ENCODE measurements at regions not wholly inside any gene's neighbourhood (a gene's known extent, or its start where the extent isn't known, plus 50 kb on each side); places are given as distances from the start of the nearest gene placed in this dataset.
"Not testable (repeated sequence)": the region's sequence is repeated elsewhere in the genome, so short reads cannot be mapped to it uniquely, and the experiment has no call there.

DNA sequence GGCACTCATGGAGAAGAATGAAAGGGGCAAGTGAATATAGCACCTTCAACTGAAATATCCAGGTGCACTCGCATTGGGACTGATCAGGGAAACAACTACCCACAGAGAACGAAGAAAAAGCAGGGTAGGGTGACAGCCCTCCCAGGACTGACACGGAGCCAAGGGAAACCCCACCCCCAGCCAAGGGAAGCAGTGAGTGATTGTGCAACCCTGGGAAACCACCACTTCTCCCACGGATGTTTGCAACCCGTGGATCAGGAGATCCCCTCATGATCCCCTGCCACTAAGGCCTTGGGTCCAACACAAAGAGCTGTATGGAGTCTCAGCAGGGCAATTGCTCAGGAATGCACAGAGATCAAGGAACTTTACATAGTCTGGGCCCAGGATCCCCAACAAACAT is 158.5 kb upstream of the HCCS start:
- peak in 1 of 2 donors; percentile 13 for DNase-seq (ENCODE audit: low read depth in 2 of 2)

DNA sequence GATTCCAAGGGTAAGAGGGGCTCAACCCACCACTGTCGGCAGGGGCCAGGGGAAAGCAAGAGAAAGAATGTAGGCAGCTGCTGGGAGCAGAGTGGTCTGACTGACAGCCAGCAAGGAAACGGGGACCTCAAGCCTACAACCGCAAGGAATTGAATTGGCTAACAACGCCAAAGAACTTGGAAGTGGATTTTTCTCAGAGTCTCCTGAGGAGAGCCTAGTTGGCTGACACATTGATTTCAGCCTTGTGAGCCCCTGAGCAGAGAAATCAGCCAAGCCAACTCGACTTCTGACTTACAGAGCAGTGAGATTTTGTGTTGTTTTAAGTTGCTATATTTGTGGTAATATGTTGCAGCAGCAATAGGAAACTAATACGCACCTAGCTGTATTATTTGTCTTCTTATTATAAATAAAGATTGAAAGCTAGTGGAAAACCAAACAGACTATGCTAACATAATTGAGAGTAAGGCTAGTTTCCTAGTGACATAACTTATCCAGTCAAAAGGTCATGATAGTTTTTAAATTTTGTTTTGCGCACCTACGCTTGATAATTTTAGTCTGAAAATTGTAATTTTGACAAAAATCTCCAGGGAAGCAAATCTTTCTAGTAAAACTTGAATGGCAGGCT is 145.8 kb upstream of the HCCS start:
- no peak for DNase-seq (ENCODE audit: low read depth in 2 of 2)

DNA sequence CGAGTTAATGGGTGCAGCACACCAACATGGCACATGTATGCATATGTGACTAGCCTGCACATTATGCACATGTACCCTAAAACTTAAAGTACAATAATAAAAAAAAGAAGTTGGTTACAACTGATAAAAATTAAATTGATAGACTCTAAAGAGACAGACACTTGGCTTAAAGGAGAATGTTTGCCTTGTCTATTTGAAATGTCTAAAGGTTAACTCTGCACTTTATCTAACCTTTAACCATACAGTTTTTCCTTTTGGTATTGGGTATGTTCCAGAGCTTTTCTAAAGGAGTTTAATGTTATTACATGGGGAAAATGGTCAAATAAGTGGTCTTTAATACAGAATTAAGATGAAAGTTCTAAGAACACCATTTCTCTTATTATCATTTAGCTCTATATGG is 145.1 kb upstream of the HCCS start:
- no peak for DNase-seq (ENCODE audit: low read depth in 2 of 2)

DNA sequence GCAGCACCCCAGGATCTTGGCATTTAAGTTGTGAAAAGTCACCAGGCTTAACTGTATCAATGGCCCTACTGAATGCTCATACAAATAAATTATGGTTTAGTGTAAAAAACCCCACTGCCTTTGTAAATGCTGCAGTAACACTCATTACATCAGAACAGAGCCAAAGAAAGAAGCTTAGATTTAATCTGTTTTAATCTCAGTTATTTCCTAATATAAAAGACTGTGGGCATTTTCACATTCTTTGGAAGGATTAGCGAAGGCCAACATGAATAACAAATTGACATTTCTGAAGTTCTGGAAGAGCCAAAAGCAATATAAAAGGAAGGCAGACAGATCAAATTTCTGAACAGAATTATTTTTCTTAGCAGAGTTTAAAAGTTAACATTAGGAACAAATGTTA is 140.0 kb upstream of the HCCS start:
- DNase-seq (ENCODE audit: low read depth in 2 of 2), result no peak

DNA sequence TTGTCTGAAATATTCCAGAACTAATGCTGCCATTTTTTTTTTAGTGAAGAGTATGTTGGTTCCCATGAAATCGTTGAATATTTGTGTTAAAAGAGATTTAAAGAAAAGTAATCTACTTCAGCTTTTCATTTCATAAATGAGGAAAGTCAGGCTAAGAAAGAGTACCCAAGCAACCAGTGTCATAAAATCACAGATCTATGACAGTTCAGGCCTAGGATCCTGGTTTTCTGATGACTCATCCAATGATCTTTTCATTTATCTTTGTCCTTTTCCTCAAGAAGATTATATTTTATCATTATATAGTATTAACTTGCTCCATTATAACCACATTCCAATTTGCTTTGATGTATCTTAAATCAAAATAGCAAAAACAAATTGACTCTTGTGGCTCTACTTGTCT is 139.4 kb upstream of the HCCS start:
- no peak for DNase-seq (ENCODE audit: low read depth in 2 of 2)

DNA sequence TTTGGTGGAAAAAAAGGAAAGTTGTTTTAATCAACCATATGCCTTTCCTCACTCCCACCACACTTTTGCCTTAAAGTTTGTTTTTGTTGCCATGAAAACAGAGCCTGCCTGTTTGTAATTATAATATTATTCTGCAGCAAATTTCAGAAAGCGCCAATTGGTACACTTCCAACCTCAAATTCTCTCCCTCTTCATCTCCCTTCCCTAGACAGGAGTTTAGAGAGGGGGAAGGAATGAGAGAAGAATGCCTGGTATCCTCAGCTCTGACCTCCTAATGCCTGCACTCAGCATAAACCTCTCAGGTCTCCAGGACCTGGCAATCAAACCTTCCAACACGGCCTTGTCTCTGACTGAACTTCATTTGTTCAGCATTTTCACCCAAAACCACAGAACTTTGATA is 138.4 kb upstream of the HCCS start:
- no peak for DNase-seq (ENCODE audit: low read depth in 2 of 2)

DNA sequence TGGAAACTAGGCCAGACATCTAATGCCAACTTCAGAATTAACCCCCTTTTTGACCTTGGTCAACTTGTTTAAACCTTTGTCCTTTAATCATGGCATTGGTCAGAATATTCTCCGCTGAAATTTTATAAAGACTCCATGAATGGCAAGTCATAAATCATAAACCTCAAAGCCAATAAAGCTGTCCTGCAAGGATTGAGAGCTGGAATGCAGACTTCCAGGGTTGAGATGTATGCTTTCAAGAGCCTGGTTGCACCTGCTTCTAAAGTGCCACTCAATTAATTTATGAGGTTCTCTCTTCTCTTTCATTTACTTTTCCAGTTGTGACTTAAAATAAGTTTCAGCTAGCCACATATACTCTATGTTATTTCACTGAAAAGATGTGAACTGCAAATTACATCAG is 136.2 kb upstream of the HCCS start:
- DNase-seq (ENCODE audit: low read depth in 2 of 2), result no peak

DNA sequence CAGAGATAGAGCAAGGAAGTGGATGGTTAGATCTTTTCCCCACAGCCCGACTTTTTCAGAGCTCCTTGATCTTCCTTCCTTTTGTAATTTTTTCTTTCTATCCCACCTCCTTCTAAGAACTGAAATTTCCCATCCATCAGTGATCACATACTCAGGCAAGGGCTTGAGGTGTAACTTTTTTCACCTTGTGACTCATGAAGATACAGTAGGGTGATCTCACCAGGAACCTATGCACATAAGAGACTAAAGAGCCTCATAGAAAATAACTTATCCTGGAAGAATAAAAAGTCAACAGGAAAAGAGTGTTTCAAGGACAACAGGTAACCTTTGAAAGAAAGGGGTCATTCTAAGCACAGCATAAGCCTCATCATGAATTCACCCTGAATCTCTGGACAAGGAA is 131.2 kb upstream of the HCCS start:
- DNase-seq (ENCODE audit: low read depth in 2 of 2), result no peak

DNA sequence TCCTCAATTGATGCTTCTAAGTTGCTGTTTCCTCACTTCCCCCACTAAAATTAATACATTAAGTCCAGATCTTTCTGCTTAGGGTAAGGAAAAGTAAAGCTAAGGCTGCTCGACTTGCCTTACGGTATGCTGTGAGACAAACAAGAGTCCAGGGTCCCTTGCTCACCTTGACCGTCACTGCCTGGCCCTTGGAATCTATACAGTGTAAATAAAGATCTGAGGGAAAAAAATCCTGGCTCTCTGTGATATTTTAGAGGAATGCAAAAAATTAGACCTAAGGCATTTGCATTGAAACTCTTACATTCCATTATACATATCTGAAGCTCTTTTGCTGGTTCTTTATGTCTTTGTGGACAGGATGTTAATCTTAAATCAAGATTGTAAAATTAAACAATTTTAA is 129.6 kb upstream of the HCCS start:
- no peak for DNase-seq (ENCODE audit: low read depth in 2 of 2)

DNA sequence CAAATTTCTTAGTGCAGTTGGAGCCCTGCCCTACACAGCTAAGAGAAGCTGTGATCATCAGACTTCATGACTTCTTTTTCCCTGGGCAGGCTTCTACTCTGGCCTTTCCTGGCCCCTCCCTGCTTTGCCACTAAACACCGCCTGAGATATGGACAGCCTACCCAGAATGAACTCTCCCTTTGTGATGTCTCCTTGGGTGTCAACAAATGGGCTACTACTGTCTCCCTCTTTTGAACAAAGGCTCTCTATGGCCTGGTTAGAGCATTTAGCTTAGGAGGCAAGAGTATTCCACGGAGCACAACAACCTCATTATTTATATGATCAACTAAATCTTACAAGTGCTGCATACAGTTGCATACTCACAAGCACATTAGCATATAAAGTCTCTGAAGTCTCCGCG is 127.6 kb upstream of the HCCS start:
- no peak for DNase-seq (ENCODE audit: low read depth in 2 of 2)

DNA sequence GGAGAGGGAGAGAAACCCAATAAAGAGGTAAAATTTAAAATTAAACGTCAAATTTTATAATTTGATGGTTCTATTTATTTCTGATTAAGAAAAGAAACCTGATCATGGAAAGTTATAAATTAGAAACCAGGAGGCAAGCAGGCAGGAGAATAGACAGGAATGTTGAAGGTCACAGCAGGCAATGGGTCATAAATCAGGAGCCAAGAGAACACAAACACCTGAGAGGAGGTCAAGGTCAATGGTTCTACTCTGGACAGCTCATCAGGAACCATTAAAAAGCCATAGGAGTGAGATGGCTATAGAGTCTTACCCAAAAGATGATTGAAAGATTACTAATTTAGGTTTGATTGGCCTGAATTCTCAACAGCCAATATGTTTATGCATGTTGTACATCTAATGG is 126.9 kb upstream of the HCCS start:
- no peak for DNase-seq (ENCODE audit: low read depth in 2 of 2)

DNA sequence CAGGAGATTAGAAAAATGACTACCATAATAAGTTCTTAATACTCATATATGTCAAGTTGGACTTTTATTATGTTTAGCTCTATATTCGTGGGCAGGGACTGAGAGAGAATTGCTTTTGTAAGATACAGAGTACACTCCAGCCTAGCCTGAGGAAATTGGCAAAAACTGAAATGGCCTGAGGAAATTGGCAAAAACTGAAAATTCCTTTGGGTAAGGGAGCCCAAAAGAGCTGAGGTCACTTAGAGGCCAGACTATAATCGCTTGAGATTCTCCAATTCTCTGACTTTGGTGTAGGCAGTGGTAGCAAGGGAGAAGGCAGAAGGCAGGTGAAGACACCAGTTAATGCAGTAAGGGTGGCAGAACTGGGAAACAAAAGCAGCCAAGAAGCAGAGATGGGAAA is 124.5 kb upstream of the HCCS start:
- no peak for DNase-seq (ENCODE audit: low read depth in 2 of 2)

DNA sequence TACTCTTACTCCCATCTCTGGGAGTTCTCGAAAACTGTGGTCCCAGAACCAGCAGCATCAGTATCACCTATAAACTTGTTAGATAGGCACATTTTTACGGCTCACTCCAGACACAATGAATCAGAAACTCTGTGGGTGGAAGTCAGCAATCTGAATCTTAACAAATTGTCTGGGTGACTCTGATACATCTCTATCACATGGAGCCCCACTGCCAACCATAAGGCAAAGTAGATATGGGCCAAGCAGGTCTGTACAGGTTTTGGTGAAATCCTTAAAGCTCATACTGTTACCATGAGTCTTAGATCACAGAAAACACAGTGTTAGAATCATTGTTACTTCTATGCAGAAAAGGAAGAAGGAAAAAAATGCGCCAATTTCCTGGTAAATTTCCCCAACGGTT is 122.5 kb upstream of the HCCS start:
- no peak for DNase-seq (ENCODE audit: low read depth in 2 of 2)

DNA sequence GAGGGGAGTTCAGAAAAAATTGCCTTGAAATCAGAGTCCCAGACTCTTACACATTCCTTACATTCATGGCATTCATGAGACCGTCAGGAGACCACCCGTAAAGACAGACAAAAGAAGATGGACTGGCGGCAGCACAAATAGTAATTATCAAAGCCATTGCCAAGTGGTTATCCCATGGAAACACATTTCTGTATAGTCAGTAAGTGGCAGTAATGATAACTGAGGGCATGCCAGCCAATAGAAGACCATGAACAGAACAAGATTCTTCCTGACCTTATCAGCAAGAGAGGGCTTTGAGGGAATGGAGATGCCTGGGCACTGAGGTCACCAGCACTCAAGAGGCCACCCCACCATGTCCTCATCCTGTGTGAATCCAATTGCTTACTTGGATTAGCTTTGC is 121.7 kb upstream of the HCCS start:
- no peak for DNase-seq (ENCODE audit: low read depth in 2 of 2)

DNA sequence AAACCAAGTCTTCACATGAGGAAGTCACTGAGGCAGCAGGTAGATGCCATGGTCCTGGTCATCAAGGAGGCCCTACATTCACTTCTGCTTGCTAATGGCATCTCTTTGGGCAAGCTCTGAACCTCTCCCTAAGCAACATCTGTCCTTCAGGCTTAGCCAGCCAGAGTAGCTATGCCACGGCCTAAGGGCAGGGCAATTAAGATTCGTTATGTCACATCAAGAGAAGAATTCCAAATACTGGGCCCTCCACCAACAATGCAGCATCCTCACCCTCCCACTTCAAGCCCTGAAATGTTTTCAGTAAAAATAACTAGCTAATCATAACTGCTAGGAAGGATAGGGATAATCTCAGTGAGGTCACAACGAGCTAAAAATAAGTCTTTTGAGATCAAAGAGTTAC is 120.7 kb upstream of the HCCS start:
- no peak for DNase-seq (ENCODE audit: low read depth in 2 of 2)

DNA sequence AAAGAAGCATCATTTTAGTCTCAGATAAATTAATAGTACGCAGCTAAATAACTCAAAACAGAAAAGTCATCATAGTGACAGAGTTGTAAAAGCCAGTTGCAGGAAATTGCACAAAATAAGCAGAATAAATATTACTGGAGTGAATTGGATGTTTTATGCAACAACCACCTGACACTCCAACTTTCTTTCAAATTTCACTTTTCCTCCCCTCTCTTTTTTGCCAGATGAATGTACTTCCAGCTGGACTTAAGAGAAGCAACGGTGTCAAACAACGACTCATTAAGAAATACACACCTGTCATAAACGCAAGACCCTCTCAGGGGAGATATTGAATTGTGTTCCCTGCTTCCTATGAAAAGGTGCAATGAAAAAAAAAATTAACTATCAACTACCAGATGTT is 120.2 kb upstream of the HCCS start:
- DNase-seq (ENCODE audit: low read depth in 2 of 2), result no peak

DNA sequence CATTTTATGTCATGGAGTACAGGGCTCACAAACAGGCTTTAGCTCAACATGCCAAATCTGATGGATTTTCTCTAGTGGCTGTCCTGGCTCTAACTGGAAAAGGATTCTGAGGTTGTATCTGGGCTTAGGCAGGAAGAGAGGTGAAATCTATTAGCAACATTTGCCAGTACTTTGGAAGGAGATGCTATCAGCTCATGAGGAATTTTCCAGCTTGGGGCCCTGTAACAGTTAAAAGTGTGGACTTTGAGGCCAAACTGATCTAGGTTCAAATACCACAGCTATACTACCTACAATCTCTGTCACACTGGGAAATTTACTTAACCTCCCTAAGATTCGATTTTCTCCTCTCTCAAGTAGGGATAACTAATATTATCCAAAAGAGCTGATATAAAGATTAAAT is 119.0 kb upstream of the HCCS start:
- no peak for DNase-seq (ENCODE audit: low read depth in 2 of 2)

DNA sequence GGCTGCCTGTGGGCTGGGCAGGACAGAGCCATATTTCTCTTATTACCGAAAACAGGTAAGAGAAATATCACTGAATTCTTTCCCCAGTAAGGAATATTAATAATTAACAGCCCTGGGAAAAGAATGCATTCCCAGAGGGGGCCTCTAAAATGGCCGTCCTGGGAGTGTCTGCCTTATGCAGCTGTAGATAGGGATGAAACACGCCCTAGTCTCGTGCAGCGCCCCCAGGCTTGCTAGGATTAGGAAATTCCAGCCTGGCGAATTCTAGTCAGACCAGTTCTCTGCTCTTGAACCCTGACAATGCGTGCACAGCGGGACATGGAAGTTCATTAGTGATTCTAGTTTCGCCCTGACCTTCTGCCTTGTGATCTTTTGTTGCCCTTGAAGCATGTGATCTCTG is 104.1 kb upstream of the HCCS start:
- DNase-seq (ENCODE audit: low read depth in 2 of 2), result not testable (repeated sequence)

DNA sequence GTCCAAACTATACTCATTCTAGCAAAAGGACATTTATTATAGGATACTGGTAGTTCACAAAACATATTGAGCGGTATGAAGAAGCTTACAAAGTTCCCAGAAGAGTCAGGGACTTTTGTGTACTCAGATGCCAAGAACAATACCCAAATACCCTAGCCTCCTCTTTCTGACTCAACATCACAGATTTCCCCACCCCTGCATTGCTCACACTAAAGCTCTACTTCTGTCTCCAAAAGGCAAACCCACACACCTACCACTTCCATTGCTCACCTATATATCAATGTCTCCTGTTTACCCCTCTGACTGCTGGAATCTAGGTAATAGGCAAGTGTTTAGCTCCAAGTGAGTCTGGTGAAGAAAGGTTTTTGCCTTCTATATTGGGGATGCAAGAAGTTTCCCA is 100.7 kb upstream of the HCCS start:
- DNase-seq (ENCODE audit: low read depth in 2 of 2), result no peak

DNA sequence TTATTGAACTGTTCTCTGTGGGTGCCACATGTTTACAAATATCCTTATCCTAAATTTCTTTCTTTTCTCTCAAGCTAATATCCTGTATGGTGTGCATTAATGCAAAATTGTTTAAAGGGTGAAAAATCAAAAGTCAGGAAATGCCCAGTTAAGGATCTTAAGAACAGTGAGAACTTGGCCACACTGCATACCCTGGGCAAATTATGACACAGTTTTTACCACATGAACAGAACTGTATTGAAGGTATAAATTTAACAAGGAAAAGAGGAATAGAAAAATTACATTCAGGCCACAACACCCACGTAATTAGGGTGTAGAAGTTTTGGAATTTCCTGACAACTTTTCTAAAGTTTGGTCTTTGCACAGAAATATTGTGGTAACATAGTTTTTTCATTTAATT is 94.4 kb upstream of the HCCS start:
- DNase-seq (ENCODE audit: low read depth in 2 of 2), result no peak

DNA sequence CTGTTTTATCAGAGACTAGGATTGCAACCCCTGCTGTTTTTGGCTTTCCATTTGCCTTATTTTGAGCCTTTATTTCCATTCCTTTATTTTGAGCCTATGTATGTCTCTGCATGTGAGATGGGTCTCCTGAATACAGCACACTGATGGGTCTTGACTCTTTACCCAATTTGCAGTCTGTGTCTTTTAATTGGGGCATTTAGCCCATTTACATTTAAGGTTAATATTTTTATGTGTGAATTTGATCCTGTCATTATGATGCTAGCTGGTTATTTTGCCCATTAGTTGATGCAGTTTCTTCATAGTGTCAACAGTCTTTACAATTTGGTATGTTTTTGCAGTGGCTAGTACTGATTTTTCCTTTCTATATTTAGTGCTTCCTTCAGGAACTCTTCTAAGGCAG is 88.5 kb upstream of the HCCS start:
- not testable (repeated sequence) for DNase-seq (ENCODE audit: low read depth in 2 of 2)

DNA sequence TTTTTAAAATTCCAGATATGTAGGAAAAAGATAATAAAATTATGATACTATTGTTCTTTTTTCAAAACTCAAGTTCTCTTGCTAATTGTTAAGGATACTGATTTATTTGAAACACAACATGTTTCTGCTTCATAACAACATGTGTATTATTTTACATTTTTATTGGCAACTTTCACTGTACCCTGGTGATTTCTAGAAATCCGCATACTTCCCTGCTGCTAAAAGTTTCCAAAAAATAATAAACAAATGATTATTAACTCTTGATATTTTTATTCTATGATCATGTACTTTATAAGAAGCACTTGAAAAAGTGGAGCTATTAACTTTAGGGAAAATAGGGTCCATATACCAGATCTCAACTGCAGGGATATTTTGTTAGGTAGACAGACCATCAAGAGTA is 71.2 kb upstream of the HCCS start:
- DNase-seq (ENCODE audit: low read depth in 2 of 2), result no peak

DNA sequence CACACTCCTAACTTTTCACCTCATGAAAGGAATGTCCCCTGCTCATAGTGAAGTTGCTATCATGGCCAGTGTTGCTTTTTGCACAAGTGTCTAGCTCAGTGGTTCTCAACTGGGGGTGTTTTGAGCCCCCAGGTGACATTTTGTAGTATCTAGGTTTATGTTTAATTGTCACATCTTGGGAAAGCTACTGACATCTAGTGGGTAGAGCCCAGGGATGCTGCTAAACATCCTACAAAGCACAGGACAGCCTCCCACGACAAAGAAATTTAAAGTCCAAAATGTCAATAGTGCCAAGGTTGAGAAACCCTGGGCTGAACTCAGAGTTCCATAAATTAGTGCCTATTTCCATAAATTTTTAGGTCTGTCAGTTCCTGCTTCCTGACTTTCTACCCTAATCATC is 70.7 kb upstream of the HCCS start:
- no peak for DNase-seq (ENCODE audit: low read depth in 2 of 2)

DNA sequence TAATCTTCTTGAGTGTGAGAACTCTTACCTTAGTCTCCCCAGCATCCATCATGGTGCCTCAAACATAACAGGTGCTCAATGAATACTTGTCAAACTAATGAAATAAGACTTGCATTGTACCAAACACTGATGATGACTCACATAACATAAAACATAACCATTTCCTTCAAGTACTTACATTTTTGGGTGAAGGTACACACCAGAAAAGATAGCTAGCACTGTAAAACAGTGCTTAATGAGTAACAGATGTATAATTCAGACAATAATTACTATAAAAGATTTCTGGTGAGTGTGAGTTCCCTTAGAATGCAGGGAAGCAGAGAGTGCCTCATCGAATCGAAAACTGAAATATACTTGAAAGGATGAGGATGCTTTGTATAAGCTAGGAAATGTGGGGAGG is 70.1 kb upstream of the HCCS start:
- DNase-seq (ENCODE audit: low read depth in 2 of 2), result no peak

DNA sequence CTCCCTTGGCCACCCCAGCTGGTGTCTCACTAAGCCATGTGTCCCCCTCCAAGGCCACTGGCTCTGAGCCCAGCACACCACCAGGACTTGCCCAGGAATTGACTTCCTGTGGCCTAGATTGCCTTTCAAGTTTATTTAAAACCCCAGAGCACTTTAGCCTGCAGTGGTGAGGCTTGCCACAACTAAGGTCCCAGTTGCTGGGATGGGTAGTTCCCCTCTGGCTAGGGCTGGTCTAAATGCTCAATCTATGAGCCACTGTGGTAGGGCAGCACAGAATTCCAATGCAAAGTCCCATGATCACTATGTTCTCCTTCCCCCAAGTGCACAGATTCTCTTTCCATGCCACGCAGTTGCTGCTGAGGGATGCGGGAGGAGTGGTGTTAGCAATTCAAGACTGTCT is 61.1 kb upstream of the HCCS start:
- no peak for DNase-seq (ENCODE audit: low read depth in 2 of 2)
